Neural crest cell (in vitro differentiated cells): ENCODE measurements at regions not wholly inside any gene's neighbourhood (a gene's known extent, or its start where the extent isn't known, plus 50 kb on each side); places are given as distances from the start of the nearest gene placed in this dataset.

Experiments used
- DNase-seq: peaks from one replicate; pipeline ENCODE4 v3.0.0; 2021; ENCODE audit warnings: low read depth, mixed read lengths, low spot score
- H3K27ac Mint-ChIP-seq: one replicate; pipeline ENCODE4 v1.8.0; 2021; ENCODE audit warnings: mild to moderate bottlenecking, mixed read lengths; ENCODE audit not compliant: unreplicated experiment
- H3K27me3 Mint-ChIP-seq: 2 replicates; pipeline ENCODE4 v1.8.0; 2021; ENCODE audit warnings: low read depth, mild to moderate bottlenecking, mixed read lengths
- H3K36me3 Mint-ChIP-seq: 2 replicates; pipeline ENCODE4 v1.8.0; 2021; ENCODE audit warnings: low read depth, mild to moderate bottlenecking, mixed read lengths
- H3K4me1 Mint-ChIP-seq: 2 replicates; pipeline ENCODE4 v1.8.0; 2021; ENCODE audit warnings: mixed read lengths
- H3K4me3 Mint-ChIP-seq: one replicate; pipeline ENCODE4 v1.8.0; 2021; ENCODE audit warnings: mild to moderate bottlenecking, mixed read lengths
- H3K9me3 Mint-ChIP-seq: 2 replicates; pipeline ENCODE4 v1.8.0; 2021; ENCODE audit warnings: mixed read lengths
- CTCF ChIP-seq: fragments of 200-600 bp; sonication (generic); conservative IDR thresholded peaks from 2 replicates; pipeline ENCODE4 v1.5.0; 2021; ENCODE audit warnings: antibody characterized with exemption, mild to moderate bottlenecking

- Mint-ChIP-seq H3K27ac (no peak overlapping the region), H3K27me3 (no peaks in the 10 kb centered on the region), H3K9me3 (no peaks in the 10 kb centered on the region), H3K4me3 (no peak overlapping the region), H3K4me1 (no peaks in the 10 kb centered on the region), H3K36me3 (no peaks in the 10 kb centered on the region)
- DNase-seq = no peak
- no peak for TF ChIP-seq CTCF
Measured at GRCh38 chr1:29542548-29542947, 306.2 kb downstream of the PTPRU start.

DNA sequence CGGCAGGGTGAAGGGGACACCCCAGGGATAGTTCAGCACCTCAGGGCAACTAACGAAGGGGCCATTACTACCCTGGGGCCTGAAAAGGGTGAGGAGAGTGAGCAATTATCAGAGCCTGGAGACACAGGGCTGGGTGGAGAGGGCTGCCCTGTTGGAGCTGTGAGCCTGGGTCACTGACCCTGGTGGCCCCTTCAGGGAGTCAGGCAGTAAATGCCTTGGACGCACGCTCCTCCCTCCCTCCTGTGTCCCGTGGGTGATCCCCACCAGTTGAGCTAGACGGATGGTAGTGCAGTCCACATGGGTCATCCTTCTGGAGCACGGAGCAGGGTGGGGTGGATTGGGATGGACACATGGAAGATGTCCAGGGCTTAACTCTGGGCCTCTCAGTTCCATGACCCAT is 305.3 kb downstream of the PTPRU start:
- no peak for TF ChIP-seq CTCF
- H3K27me3 Mint-ChIP-seq = peaks cover 4% of the 10 kb centered on the region

DNA sequence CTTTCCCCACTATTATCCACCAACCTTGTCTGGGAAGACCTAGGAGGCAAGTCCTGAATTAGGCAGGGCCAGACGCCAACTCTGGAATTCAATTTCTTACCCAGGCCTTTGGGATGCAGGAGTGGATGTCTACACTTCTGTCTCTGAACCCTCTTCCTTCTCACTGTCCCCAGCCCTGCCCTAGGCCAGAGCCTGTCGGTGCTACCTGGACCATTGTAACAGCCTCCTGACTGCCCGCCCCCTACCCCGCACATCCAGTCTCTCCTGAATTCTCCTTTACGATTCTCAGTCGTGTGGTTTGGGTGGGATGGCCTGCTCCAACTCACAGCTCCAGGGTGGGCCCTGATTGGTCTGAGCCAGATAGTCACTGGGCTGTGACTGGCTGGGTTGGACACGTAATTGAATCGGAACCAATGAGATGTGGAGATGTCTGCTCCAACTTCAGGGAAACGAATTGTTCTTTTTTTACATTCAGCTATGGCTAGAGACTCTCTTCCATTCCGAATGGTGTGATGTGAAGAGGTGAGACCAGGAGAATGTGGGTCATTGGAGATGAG is 304.6 kb downstream of the PTPRU start:
- no peak for TF ChIP-seq CTCF
- DNase-seq = no peak

More for the DNA sequence above, 305.3 kb downstream of the PTPRU start:
- H3K27ac Mint-ChIP-seq = no peak overlapping the region
- no peak overlapping the region for H3K4me3 Mint-ChIP-seq
- H3K9me3 Mint-ChIP-seq = no peaks in the 10 kb centered on the region
- no peaks in the 10 kb centered on the region for H3K36me3 Mint-ChIP-seq
- no peak for DNase-seq
- H3K4me1 Mint-ChIP-seq = no peaks in the 10 kb centered on the region

DNA sequence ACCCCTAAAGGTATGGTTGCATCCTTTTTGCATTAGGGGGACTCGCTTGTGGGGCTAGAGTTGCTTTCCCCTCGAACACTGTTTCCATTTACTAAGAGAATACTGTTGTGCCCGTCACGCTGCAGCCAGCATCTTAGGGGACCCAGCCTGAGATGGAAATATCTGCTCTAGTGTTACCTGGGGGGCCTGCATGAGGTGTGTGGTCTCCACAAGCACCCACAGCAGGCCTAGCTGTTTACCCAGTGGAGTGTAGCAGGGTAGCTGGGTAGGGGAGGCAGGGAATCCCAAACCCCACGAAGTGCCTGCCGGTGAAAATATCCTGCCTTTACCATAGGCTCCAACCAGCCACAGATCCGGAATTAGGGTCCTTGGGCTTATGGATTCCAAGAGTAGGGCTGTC is 303.6 kb downstream of the PTPRU start:
- Mint-ChIP-seq H3K9me3 (no peaks in the 10 kb centered on the region), H3K4me3 (no peak overlapping the region), H3K36me3 (no peaks in the 10 kb centered on the region), H3K27me3 (peaks cover 5% of the 10 kb centered on the region), H3K27ac (no peak overlapping the region), H3K4me1 (no peaks in the 10 kb centered on the region)
- no peak for DNase-seq
- no peak for TF ChIP-seq CTCF

More for the DNA sequence above, 304.6 kb downstream of the PTPRU start:
- Mint-ChIP-seq H3K9me3 (no peaks in the 10 kb centered on the region), H3K27me3 (peaks cover 5% of the 10 kb centered on the region), H3K36me3 (no peaks in the 10 kb centered on the region), H3K4me3 (no peak overlapping the region), H3K4me1 (no peaks in the 10 kb centered on the region), H3K27ac (no peak overlapping the region)

DNA sequence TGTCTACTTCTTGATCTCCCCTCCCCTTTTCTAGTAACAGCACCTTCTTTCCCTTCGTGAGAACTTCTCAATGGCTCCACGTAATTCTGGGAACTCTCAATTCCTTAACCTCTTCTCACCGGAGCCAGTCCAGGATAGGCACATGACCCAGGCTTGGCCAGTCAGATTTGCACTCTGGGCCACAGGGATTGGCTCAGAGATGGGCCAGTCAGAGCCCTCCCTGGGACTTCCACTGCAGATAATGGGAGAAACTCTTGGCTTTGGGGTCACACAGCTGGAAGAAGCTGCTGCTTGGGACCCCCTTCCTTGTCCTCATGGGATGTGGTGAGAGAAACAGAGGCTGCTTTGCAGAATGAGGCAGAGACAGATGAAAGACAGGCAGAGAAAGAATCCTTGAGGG is 302.3 kb downstream of the PTPRU start:
- Mint-ChIP-seq H3K27me3 (peaks cover 11% of the 10 kb centered on the region), H3K27ac (no peak overlapping the region), H3K36me3 (no peaks in the 10 kb centered on the region), H3K9me3 (no peaks in the 10 kb centered on the region), H3K4me3 (no peak overlapping the region), H3K4me1 (no peaks in the 10 kb centered on the region)
- TF ChIP-seq CTCF = no peak
- no peak for DNase-seq
